HepG2 (cell line): ENCODE measurements at regions not wholly inside any gene's neighbourhood (a gene's known extent, or its start where the extent isn't known, plus 50 kb on each side); places are given as distances from the start of the nearest gene placed in this dataset.

ENCODE experiments used
- EZH2 ChIP-seq: conservative IDR thresholded peaks from 2 replicates; pipeline ENCODE4 v1.6.1; 2012; ENCODE audit warnings: mild to moderate bottlenecking, low read depth, low read length, moderate library complexity
- FOXK2 ChIP-seq: fragments of 450-650 bp; IDR thresholded peaks from 2 replicates; pipeline ENCODE4 v1.6.1; 2016
- KDM2A ChIP-seq: sonication (generic); formaldehyde crosslinking; IDR thresholded peaks from 2 replicates; pipeline ENCODE4 v1.4.0; 2020; ENCODE audit warnings: low read depth, missing genetic modification reagents, borderline replicate concordance
- MATR3 ChIP-seq: sonication (generic); formaldehyde crosslinking; IDR thresholded peaks from 2 replicates; pipeline ENCODE4 v1.4.0; 2020; ENCODE audit warnings: missing genetic modification reagents
- PCBP1 ChIP-seq: fragments of 200-400 bp; formaldehyde crosslinking; IDR thresholded peaks from 2 replicates; pipeline ENCODE4 v1.6.1; 2017; ENCODE audit warnings: mild to moderate bottlenecking, low read depth, low read length, borderline replicate concordance
- TERF1 ChIP-seq: sonication (generic); formaldehyde crosslinking; IDR thresholded peaks from 2 replicates; pipeline ENCODE4 v1.8.0; 2022; ENCODE audit warnings: mild to moderate bottlenecking, missing genetic modification reagents, moderate library complexity
- ZBTB4 ChIP-seq: sonication (generic); formaldehyde crosslinking; IDR thresholded peaks from 2 replicates; pipeline ENCODE4 v1.4.0; 2020; ENCODE audit warnings: missing genetic modification reagents, mild to moderate bottlenecking, borderline replicate concordance
- ZFP36 ChIP-seq: fragments of 150-350 bp; IDR thresholded peaks from 2 replicates; pipeline ENCODE4 v1.6.1; 2018; ENCODE audit warnings: borderline replicate concordance, low read length, low read depth; ENCODE audit not compliant: partially characterized antibody
- ZNF124 ChIP-seq: sonication (generic); formaldehyde crosslinking; IDR thresholded peaks from 2 replicates; pipeline ENCODE4 v1.4.0; 2020; ENCODE audit warnings: missing genetic modification reagents
- ZNF720 ChIP-seq: sonication (generic); formaldehyde crosslinking; IDR thresholded peaks from 2 replicates; pipeline ENCODE4 v1.4.0; 2020; ENCODE audit warnings: missing genetic modification reagents
- ZNF749 ChIP-seq: sonication (generic); formaldehyde crosslinking; IDR thresholded peaks from 2 replicates; pipeline ENCODE4 v1.8.0; 2022; ENCODE audit warnings: mild to moderate bottlenecking, missing genetic modification reagents, moderate library complexity, borderline replicate concordance
- ZNF761 ChIP-seq: sonication (generic); formaldehyde crosslinking; conservative IDR thresholded peaks from 2 replicates; pipeline ENCODE4 v1.4.0; 2020; ENCODE audit warnings: mild to moderate bottlenecking, missing genetic modification reagents
- TF ChIP-seq, protein P1 (sequence below): sonication (generic); formaldehyde crosslinking; IDR thresholded peaks from 2 replicates; pipeline ENCODE4 v1.8.1; 2022; ENCODE audit warnings: mild to moderate bottlenecking, missing genetic modification reagents
- TF ChIP-seq, protein P2 (sequence below): sonication (generic); formaldehyde crosslinking; IDR thresholded peaks from 2 replicates; pipeline ENCODE4 v1.4.0; 2020; ENCODE audit warnings: missing genetic modification reagents, mild to moderate bottlenecking, borderline replicate concordance

DNA sequence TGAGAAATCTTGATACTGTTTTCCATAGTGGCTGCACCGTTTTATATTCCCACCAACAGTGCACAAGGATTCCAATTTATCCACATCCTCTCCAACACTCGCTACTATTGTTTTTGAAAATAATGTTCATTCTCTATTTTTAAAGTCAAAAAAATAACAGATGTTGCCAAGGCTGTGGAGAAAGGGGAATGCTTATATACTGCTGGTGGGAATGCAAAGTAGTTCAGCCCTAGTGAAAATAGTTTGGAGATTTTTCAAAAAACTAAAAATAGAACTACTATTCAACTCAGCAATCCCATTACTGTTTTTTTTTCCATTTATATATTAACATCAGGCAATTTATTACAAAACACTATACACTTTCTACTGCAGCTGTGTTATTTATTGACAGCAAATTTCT is 208.7 kb downstream of the CBLL2 start:
- TF ChIP-seq PCBP1 = no peak
- TF ChIP-seq TERF1 = no peak
- no peak for TF ChIP-seq MATR3 (CRISPR knock-in tag)
- no peak for TF ChIP-seq ZNF749
- no peak for TF ChIP-seq ZNF124 (CRISPR knock-in tag)
- TF ChIP-seq ZBTB4 (CRISPR knock-in tag) = no peak
- TF ChIP-seq ZFP36 = no peak
- TF ChIP-seq ZNF720 (CRISPR knock-in tag) = no peak
- TF ChIP-seq EZH2 = no peak
- TF ChIP-seq, protein P1, sequence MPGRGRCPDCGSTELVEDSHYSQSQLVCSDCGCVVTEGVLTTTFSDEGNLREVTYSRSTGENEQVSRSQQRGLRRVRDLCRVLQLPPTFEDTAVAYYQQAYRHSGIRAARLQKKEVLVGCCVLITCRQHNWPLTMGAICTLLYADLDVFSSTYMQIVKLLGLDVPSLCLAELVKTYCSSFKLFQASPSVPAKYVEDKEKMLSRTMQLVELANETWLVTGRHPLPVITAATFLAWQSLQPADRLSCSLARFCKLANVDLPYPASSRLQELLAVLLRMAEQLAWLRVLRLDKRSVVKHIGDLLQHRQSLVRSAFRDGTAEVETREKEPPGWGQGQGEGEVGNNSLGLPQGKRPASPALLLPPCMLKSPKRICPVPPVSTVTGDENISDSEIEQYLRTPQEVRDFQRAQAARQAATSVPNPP (CRISPR knock-in tag) = no peak
- no peak for TF ChIP-seq KDM2A (CRISPR knock-in tag)
- no peak for TF ChIP-seq FOXK2
- no peak for TF ChIP-seq ZNF761 (CRISPR knock-in tag)
- TF ChIP-seq, protein P2, sequence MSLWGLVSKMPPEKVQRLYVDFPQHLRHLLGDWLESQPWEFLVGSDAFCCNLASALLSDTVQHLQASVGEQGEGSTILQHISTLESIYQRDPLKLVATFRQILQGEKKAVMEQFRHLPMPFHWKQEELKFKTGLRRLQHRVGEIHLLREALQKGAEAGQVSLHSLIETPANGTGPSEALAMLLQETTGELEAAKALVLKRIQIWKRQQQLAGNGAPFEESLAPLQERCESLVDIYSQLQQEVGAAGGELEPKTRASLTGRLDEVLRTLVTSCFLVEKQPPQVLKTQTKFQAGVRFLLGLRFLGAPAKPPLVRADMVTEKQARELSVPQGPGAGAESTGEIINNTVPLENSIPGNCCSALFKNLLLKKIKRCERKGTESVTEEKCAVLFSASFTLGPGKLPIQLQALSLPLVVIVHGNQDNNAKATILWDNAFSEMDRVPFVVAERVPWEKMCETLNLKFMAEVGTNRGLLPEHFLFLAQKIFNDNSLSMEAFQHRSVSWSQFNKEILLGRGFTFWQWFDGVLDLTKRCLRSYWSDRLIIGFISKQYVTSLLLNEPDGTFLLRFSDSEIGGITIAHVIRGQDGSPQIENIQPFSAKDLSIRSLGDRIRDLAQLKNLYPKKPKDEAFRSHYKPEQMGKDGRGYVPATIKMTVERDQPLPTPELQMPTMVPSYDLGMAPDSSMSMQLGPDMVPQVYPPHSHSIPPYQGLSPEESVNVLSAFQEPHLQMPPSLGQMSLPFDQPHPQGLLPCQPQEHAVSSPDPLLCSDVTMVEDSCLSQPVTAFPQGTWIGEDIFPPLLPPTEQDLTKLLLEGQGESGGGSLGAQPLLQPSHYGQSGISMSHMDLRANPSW (CRISPR knock-in tag) = no peak
